ENCODE measurements at regions not wholly inside any gene's neighbourhood (a gene's known extent, or its start where the extent isn't known, plus 50 kb on each side); places are given as distances from the start of the nearest gene placed in this dataset.

GRCh38 chr5:112642885-112643284, 94.8 kb upstream of the APC start:
- no peak for TF ChIP-seq CTCF (IDR thresholded peaks at IDR 0.05)
- TF ChIP-seq POLR2A (IDR thresholded peaks at IDR 0.05), result no peak
